ENCODE measurements at regions not wholly inside any gene's neighbourhood (a gene's known extent, or its start where the extent isn't known, plus 50 kb on each side); places are given as distances from the start of the nearest gene placed in this dataset.

GRCh38 chr4:123997776-123998449 is 601.3 kb downstream of the SPRY1 start:
- in situ Hi-C loops (cut with MboI; ENCODE audit: low sequenced_read_pairs): no loop called here

- in situ Hi-C loops (cut with MboI; ENCODE audit: low sequenced_read_pairs): no loop called here
Observed at GRCh38 chr4:124000233-124000632, 603.6 kb downstream of the SPRY1 start.

GRCh38 chr4:124015766-124016165 is 619.2 kb downstream of the SPRY1 start:
- in situ Hi-C loops (cut with MboI; ENCODE audit: low sequenced_read_pairs): no loop called here

GRCh38 chr4:124017185-124017785 is 620.7 kb downstream of the SPRY1 start:
- in situ Hi-C loops (cut with MboI; ENCODE audit: low sequenced_read_pairs): no loop called here

GRCh38 chr4:124018383-124019317 is 622.1 kb downstream of the SPRY1 start:
- in situ Hi-C loops (cut with MboI; ENCODE audit: low sequenced_read_pairs): no loop called here

GRCh38 chr4:124019749-124020549 is 623.4 kb downstream of the SPRY1 start:
- in situ Hi-C loops (cut with MboI; ENCODE audit: low sequenced_read_pairs): no loop called here

GRCh38 chr4:124025000-124025399 is 628.4 kb downstream of the SPRY1 start:
- in situ Hi-C loops (cut with MboI; ENCODE audit: low sequenced_read_pairs): no loop called here

GRCh38 chr4:124025428-124025827 is 628.8 kb downstream of the SPRY1 start:
- in situ Hi-C loops (cut with MboI; ENCODE audit: low sequenced_read_pairs): no loop called here

- in situ Hi-C loops (cut with MboI; ENCODE audit: low sequenced_read_pairs): no loop called here
Observed at GRCh38 chr4:124028182-124028581, 631.6 kb downstream of the SPRY1 start.

- in situ Hi-C loops (cut with MboI; ENCODE audit: low sequenced_read_pairs): no loop called here
Observed at GRCh38 chr4:124030147-124030546, 633.6 kb downstream of the SPRY1 start.

GRCh38 chr4:124032035-124032434 is 635.4 kb downstream of the SPRY1 start:
- in situ Hi-C loops (cut with MboI; ENCODE audit: low sequenced_read_pairs): no loop called here

GRCh38 chr4:124035364-124036041 is 638.9 kb downstream of the SPRY1 start:
- in situ Hi-C loops (cut with MboI; ENCODE audit: low sequenced_read_pairs): no loop called here

- in situ Hi-C loops (cut with MboI; ENCODE audit: low sequenced_read_pairs): no loop called here
Observed at GRCh38 chr4:124037236-124037635, 640.6 kb downstream of the SPRY1 start.

GRCh38 chr4:124044330-124044729 is 647.7 kb downstream of the SPRY1 start:
- in situ Hi-C loops (cut with MboI; ENCODE audit: low sequenced_read_pairs): no loop called here

- in situ Hi-C loops (cut with MboI; ENCODE audit: low sequenced_read_pairs): no loop called here
Observed at GRCh38 chr4:124044867-124045266, 648.3 kb downstream of the SPRY1 start.

- in situ Hi-C loops (cut with MboI; ENCODE audit: low sequenced_read_pairs): no loop called here
Observed at GRCh38 chr4:124046190-124046589, 649.6 kb downstream of the SPRY1 start.

GRCh38 chr4:124053872-124054538 is 657.4 kb downstream of the SPRY1 start:
- in situ Hi-C loops (cut with MboI; ENCODE audit: low sequenced_read_pairs): no loop called here

- in situ Hi-C loops (cut with MboI; ENCODE audit: low sequenced_read_pairs): no loop called here
Observed at GRCh38 chr4:124055336-124055735, 657.2 kb downstream of the ANKRD50 start.

GRCh38 chr4:124055896-124056295 is 656.6 kb downstream of the ANKRD50 start:
- in situ Hi-C loops (cut with MboI; ENCODE audit: low sequenced_read_pairs): no loop called here

All from HL-60/S4 treated with phorbol 12-myristate 13-acetate at 8.2 ng/mL for 4 days and 3 days (cell line).